AG10803 (cell line): ENCODE measurements at regions not wholly inside any gene's neighbourhood (a gene's known extent, or its start where the extent isn't known, plus 50 kb on each side); places are given as distances from the start of the nearest gene placed in this dataset.
"Not testable (repeated sequence)": the region's sequence is repeated elsewhere in the genome, so short reads cannot be mapped to it uniquely, and the experiment has no call there.

Experiments used
- DNase-seq: peaks from one replicate; pipeline ENCODE4 v3.0.0; 2010; ENCODE audit warnings: low read depth
- H3K4me3 ChIP-seq: 2 replicates; pipeline ENCODE4 v1.5.1; 2011; ENCODE audit warnings: mild to moderate bottlenecking, low read length, control low read depth
- CTCF ChIP-seq: conservative IDR thresholded peaks from 2 replicates; pipeline ENCODE4 v1.5.1; 2011; ENCODE audit warnings: mild to moderate bottlenecking, low read length, control low read depth, inconsistent platforms

DNA sequence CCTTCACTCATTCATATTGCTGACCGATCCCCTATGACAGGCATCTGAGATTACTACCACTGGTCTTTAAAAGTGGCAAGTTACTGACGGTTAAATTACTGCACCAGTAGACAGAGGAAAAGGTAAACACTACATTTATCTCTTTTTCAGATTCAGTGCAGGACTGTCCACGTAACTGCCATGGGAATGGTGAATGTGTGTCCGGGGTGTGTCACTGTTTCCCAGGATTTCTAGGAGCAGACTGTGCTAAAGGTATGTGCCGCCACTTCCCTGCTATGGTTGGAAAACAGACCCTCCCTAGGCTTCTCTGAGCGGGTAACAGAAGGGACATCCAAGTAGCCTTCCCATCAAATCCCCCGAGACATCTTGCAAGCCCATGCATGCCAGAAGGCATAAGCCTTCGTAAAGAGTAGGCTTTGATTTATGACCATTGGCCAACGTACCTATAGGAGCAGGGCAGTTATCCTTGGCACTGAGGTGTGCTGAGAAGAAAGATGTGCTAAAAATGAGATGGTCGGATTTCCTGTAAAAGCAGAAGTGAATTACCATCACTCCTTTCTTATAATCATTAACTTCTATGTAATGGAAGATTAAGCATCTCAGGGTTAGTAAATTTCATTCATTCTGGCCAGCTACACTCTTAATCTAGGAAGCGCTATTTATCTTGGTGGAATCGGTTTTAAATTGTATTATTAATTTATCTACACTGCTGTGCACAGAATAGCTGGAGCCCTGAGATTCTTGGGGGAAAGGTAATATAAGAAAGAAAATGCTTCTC is 193.4 kb upstream of the WWC1 start:
- no peak for DNase-seq
- no peak for TF ChIP-seq CTCF
- H3K4me3 ChIP-seq, result no peak overlapping the region

DNA sequence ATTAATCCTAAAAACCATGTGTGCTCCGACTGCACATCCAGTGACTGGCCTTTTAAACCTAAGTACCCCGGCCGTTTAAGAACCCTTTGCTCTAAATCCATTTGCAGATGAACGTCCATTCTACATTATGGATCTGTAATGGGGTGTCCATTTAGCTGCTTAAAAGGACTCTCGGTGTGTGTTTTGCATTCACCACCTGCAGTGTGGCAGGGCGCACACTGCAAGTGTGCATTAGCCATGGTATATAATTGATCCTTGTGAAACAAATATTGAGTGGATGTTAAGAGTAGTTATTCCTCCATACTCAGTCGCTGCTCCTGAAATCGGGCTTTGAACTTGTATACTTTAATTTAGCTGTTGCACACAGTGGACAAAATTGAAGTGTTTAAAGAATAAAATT is 190.1 kb upstream of the WWC1 start:
- H3K4me3 ChIP-seq, result no peak overlapping the region
- no peak for DNase-seq
- no peak for TF ChIP-seq CTCF

- not testable (repeated sequence) for H3K4me3 ChIP-seq, DNase-seq
Measured at GRCh38 chr5:168103018-168103417, 188.4 kb upstream of the WWC1 start.

DNA sequence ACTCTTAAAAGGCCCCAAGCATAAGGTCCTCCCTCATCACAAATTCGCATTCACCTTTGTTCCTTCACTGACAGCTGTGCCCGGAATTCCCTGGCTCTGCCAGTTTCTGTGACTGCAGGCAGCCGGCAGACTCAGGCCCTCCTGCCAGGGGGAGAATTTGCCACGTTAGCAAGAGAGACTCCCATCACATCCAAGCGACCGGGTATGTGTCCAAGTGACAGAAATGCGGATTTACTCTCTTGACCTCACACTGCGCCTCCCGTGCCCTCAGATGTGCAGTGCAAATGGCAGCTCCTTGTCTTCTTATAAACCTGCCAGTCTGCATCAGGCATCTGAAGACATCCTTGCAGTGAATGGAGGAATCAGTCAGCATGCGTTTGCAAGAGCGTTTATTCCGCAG is 187.1 kb upstream of the WWC1 start:
- DNase-seq, result no peak
- no peak overlapping the region for H3K4me3 ChIP-seq
- TF ChIP-seq CTCF, result no peak

GRCh38 chr5:168104811-168105481 is 186.5 kb upstream of the WWC1 start:
- no peak for DNase-seq
- peak; percentile 33 for TF ChIP-seq CTCF
- H3K4me3 ChIP-seq, result no peak overlapping the region

DNA sequence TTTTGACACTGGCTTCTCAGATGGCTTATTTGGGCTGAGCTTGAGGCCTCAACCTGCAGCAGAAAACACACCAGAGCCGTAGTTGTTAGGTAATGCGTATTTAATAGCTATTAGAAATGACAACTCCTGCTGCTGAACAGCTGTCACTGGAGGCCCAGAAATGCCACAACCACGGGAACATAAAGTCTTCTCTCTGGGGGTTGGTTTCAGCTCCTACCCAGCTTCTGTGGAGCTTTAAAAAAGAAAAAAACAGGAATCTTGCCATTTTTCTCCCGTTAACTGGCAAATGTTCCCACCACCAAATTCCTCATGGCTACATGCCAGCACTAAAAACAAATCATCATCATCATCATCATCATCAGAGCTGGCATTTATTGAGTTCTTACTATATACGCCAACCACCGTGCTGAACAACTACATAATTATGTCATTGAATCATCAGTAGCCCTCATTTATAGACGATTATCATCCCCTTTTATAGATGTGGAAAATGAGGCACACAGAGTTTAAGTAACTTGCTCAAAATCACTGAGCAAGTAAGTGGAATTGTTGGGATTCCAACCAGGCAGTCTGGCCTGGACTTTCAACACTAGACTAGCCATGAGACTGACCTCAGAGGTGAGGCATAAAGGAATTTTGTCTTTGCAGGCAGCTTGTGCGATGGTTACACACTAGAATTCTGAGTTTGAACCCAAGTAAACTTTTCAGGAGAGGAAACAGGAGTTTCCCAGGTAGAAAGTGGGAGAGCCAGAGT is 185.3 kb upstream of the WWC1 start:
- TF ChIP-seq CTCF, result no peak
- no peak overlapping the region for H3K4me3 ChIP-seq
- DNase-seq, result peak; percentile 92

GRCh38 chr5:168109441-168109840 is 182.0 kb upstream of the WWC1 start:
- H3K4me3 ChIP-seq, result no peak overlapping the region
- DNase-seq, result peak; percentile 76
- TF ChIP-seq CTCF, result no peak
